Panc1 (cell line): ENCODE measurements at regions not wholly inside any gene's neighbourhood (a gene's known extent, or its start where the extent isn't known, plus 50 kb on each side); places are given as distances from the start of the nearest gene placed in this dataset.

Source experiments
- ATAC-seq: fragments of 200-7000 bp; cut with Tn5 transposase; 2 replicates; pipeline ENCODE4 v1.9.1; 2020; ENCODE audit warnings: mild to moderate bottlenecking, moderate library complexity
- BruUV-seq: library from RNA; stranded (reverse); fragments of 400-500 nt; replicated peaks from 2 replicates; lab custom pipeline; 2021; lab: Mats Ljungman, UMichigan
- CTCF ChIA-PET: fragments of 300-600 bp; sonication (Branson Sonifier 250); formaldehyde crosslinking; loops from one replicate; lab custom pipeline; 2022; ENCODE audit warnings: antibody characterized with exemption; lab: Charles Lee
- POLR2A ChIA-PET: fragments of 300-600 bp; sonication (Branson Sonifier 250); formaldehyde crosslinking; loops from one replicate; lab custom pipeline; 2022; ENCODE audit warnings: antibody characterized with exemption; lab: Charles Lee
- DNase-seq: peaks from one replicate; pipeline ENCODE4 v3.0.0-alpha.2; 2010; ENCODE audit warnings: low read depth, low spot score
- H3K27ac ChIP-seq: 2 replicates; pipeline ENCODE4 v1.5.1; 2011; ENCODE audit warnings: mild to moderate bottlenecking, low read length, inconsistent platforms
- H3K27me3 ChIP-seq: fragments of 200-500 bp; sonication (Bioruptor generic); 2 replicates; pipeline ENCODE4 v1.6.0; 2014; ENCODE audit warnings: low read length, inconsistent platforms; ENCODE audit not compliant: control insufficient read depth, insufficient read depth
- H3K36me3 ChIP-seq: fragments of 200-500 bp; sonication (Bioruptor generic); 2 replicates; pipeline ENCODE4 v1.5.1; 2014; ENCODE audit warnings: inconsistent platforms, mild to moderate bottlenecking, low read length, moderate library complexity; ENCODE audit not compliant: control insufficient read depth, insufficient read depth
- H3K4me1 ChIP-seq: 2 replicates; pipeline ENCODE4 v1.5.1; 2011; ENCODE audit warnings: inconsistent platforms, mild to moderate bottlenecking, low read length, moderate library complexity; ENCODE audit not compliant: control insufficient read depth, insufficient read depth
- H3K4me3 ChIP-seq, 2 experiments: 2 replicates each; pipeline ENCODE4 v1.5.1; 2011 to 2012; ENCODE audit warnings: low read depth in 2 of 2, low read length in 2 of 2, mild to moderate bottlenecking in 2 of 2, inconsistent platforms in 1 of 2, moderate library complexity in 1 of 2
- H3K9me3 ChIP-seq: fragments of 200-500 bp; sonication (Bioruptor generic); 2 replicates; pipeline ENCODE4 v1.5.1; 2014; ENCODE audit warnings: low read depth, mild to moderate bottlenecking, inconsistent platforms, low read length, moderate library complexity; ENCODE audit not compliant: control insufficient read depth, insufficient read depth
- CTCF ChIP-seq: fragments of 450-650 bp; IDR thresholded peaks from 2 replicates; pipeline ENCODE4 v1.5.1; 2017; ENCODE audit warnings: mild to moderate bottlenecking
- POLR2AphosphoS5 ChIP-seq: IDR thresholded peaks from 2 replicates; pipeline ENCODE4 v1.6.1; 2012; ENCODE audit warnings: mild to moderate bottlenecking, low read depth, low read length, moderate library complexity
- REST ChIP-seq, 2 experiments: IDR thresholded peaks; 2 replicates each; pipeline ENCODE4 v1.6.1; 2011 to 2012; ENCODE audit warnings: low read depth in 2 of 2, control low read depth in 1 of 2, low read length in 1 of 2, mild to moderate bottlenecking in 1 of 2, moderate library complexity in 1 of 2; ENCODE audit not compliant: insufficient read depth in 1 of 2
- SIN3A ChIP-seq: IDR thresholded peaks from 2 replicates; pipeline ENCODE4 v1.6.1; 2012; ENCODE audit warnings: low read depth, mild to moderate bottlenecking, low read length, moderate library complexity, borderline replicate concordance; ENCODE audit not compliant: insufficient read depth
- TCF7L2 ChIP-seq: IDR thresholded peaks from 2 replicates; pipeline ENCODE4 v1.6.1; 2011; ENCODE audit warnings: mild to moderate bottlenecking, low read depth, low read length, inconsistent platforms
- in situ Hi-C: cut with HindIII; loops from 2 replicates; pipeline ENCODE4 v1.10.0; 2016; ENCODE audit warnings: low sequenced_read_pairs, low pct_unique_long_range_greater_than_20kb
- intact Hi-C: fragments of 100-400 bp; cut with micrococcal nuclease; formaldehyde crosslinking; loops from one replicate; pipeline ENCODE4 v1.10.0; 2022; ENCODE audit not compliant: unreplicated experiment

- Histone ChIP-seq H3K4me3 (no peak overlapping the region), H3K27ac (no peak overlapping the region), H3K4me1 (no peaks in the 10 kb centered on the region), H3K27me3 (no peaks in the 10 kb centered on the region), H3K9me3 (no peaks in the 10 kb centered on the region), H3K36me3 (no peaks in the 10 kb centered on the region)
- ATAC-seq (no peak), DNase-seq (no peak)
- intact Hi-C loops (no loop called here), in situ Hi-C loops (no loop called here)
- TF ChIP-seq CTCF (no peak), SIN3A (no peak), POLR2AphosphoS5 (no peak), TCF7L2 (no peak), REST (IDR thresholded peaks at IDR 0.05; ENCODE audit: insufficient read depth in 1 of 2, low read depth in 2 of 2, low read length in 1 of 2) (no peak)
- BruUV-seq: no TSS peak
- CTCF ChIA-PET: no interaction called here
- POLR2A ChIA-PET: no interaction called here
Measured at GRCh38 chr11:50088231-50088630, 55.6 kb downstream of the OR4C45 start.

- TF ChIP-seq SIN3A (no peak), POLR2AphosphoS5 (no peak), REST (IDR thresholded peaks at IDR 0.05; ENCODE audit: insufficient read depth in 1 of 2, low read depth in 2 of 2, low read length in 1 of 2) (no peak), CTCF (no peak), TCF7L2 (no peak)
- POLR2A ChIA-PET: no interaction called here
- H3K27me3 ChIP-seq: no peaks in the 10 kb centered on the region
- H3K27ac ChIP-seq: no peak overlapping the region
- intact Hi-C loops (no loop called here), in situ Hi-C loops (no loop called here)
- BruUV-seq: no TSS peak
- CTCF ChIA-PET: no interaction called here
- ATAC-seq (no peak), DNase-seq (no peak)
- H3K4me3 ChIP-seq: no peak overlapping the region
- no peaks in the 10 kb centered on the region for H3K36me3 ChIP-seq
- no peaks in the 10 kb centered on the region for H3K4me1 ChIP-seq
- no peaks in the 10 kb centered on the region for H3K9me3 ChIP-seq
Measured at GRCh38 chr11:50098186-50098725, 65.6 kb downstream of the OR4C45 start.
